B cell (primary cell): ENCODE measurements at regions not wholly inside any gene's neighbourhood (a gene's known extent, or its start where the extent isn't known, plus 50 kb on each side); places are given as distances from the start of the nearest gene placed in this dataset.

Experiments used
- ATAC-seq: fragments of 200-7000 bp; cut with Tn5 transposase; one replicate; pipeline ENCODE4 v1.10.0; 2021; ENCODE audit warnings: low read depth, mild to moderate bottlenecking, moderate number of reproducible peaks, moderate library complexity
- CTCF ChIA-PET: fragments of 350-600 bp; sonication (Branson Sonifier 250); formaldehyde crosslinking; loops from one replicate; lab custom pipeline; 2021; ENCODE audit warnings: antibody characterized with exemption, inconsistent platforms; lab: Charles Lee
- POLR2A ChIA-PET: fragments of 350-600 bp; sonication (Branson Sonifier 250); formaldehyde crosslinking; loops from one replicate; lab custom pipeline; 2021; ENCODE audit warnings: antibody characterized with exemption; lab: Charles Lee
- DNase-seq: peaks from one replicate; pipeline ENCODE4 v3.0.0; 2013
- H2AFZ ChIP-seq: 2 replicates; pipeline ENCODE4 v1.6.1; 2012; ENCODE audit warnings: mild to moderate bottlenecking, low read depth, low read length; ENCODE audit not compliant: insufficient read depth, poor library complexity, severe bottlenecking
- H3K27ac ChIP-seq, 2 donors: 1 replicate in 1 of 2; 2 replicates in 1 of 2; pipeline ENCODE4 v1.5.1; 2012 to 2013; ENCODE audit warnings: low read length in 2 of 2, mild to moderate bottlenecking in 2 of 2, moderate library complexity in 1 of 2
- H3K27me3 ChIP-seq, 4 experiments: fragments of 200-600 bp in 1 of 4; sonication (generic) in 1 of 4; replicated peaks in 1 of 4; 1 replicate in 2 of 4; 2 replicates in 2 of 4; pipeline versions ENCODE4 v1.6.1 to v1.7.0; 2013 to 2016; ENCODE audit warnings: low read length in 3 of 4, mild to moderate bottlenecking in 2 of 4, mixed read lengths in 1 of 4, moderate library complexity in 1 of 4; ENCODE audit not compliant: insufficient read depth in 4 of 4, control insufficient read depth in 3 of 4; ENCODE audit errors: control extremely low read depth in 1 of 4
- H3K36me3 ChIP-seq, 2 experiments: replicated peaks in 1 of 2; 1 replicate in 1 of 2; 2 replicates in 1 of 2; pipeline versions ENCODE4 v1.6.1 to v1.7.1; 2013; ENCODE audit warnings: low read length in 1 of 2; ENCODE audit not compliant: insufficient read depth in 2 of 2, control insufficient read depth in 1 of 2; ENCODE audit errors: control extremely low read depth in 1 of 2, extremely low read depth in 1 of 2
- H3K4me1 ChIP-seq, 2 donors: fragments of 200-600 bp in 1 of 2; sonication (generic) in 1 of 2; 1 replicate in 1 of 2; 2 replicates in 1 of 2; pipeline versions ENCODE4 v1.5.1 to v1.6.1; 2013 to 2017; ENCODE audit warnings: low read length in 2 of 2; ENCODE audit not compliant: control insufficient read depth in 2 of 2, insufficient read depth in 2 of 2
- H3K4me2 ChIP-seq: replicated peaks from 2 replicates; pipeline ENCODE3; 2012; ENCODE audit warnings: mild to moderate bottlenecking, low read depth, low read length; ENCODE audit not compliant: poor library complexity, severe bottlenecking
- H3K4me3 ChIP-seq, 5 experiments: fragments of 200-600 bp in 1 of 5; sonication (generic) in 1 of 5; 1 replicate in 3 of 5; 2 replicates in 2 of 5; pipeline versions ENCODE4 v1.5.1 to v1.7.0; 2011 to 2016; ENCODE audit warnings: low read length in 4 of 5, mild to moderate bottlenecking in 4 of 5, low read depth in 2 of 5, control low read depth in 1 of 5, moderate library complexity in 1 of 5; ENCODE audit not compliant: insufficient read depth in 1 of 5; ENCODE audit errors: control extremely low read depth in 1 of 5, extremely low read depth in 1 of 5
- H3K79me2 ChIP-seq: fragments of 200-600 bp; sonication (generic); one replicate; pipeline ENCODE4 v1.6.0; 2016; ENCODE audit warnings: low read length; ENCODE audit not compliant: control insufficient read depth, insufficient read depth
- H3K9ac ChIP-seq: fragments of 200-600 bp; sonication (generic); 2 replicates; pipeline ENCODE4 v1.6.1; 2017; ENCODE audit warnings: mild to moderate bottlenecking, low read length, moderate library complexity
- H3K9me3 ChIP-seq, 3 donors: one replicate each; pipeline versions ENCODE4 v1.6.1 to v1.7.1; 2013; ENCODE audit warnings: low read length in 2 of 3; ENCODE audit not compliant: control insufficient read depth in 2 of 3, insufficient read depth in 1 of 3; ENCODE audit errors: control extremely low read depth in 1 of 3
- H4K20me1 ChIP-seq: 2 replicates; pipeline ENCODE4 v1.6.0; 2012; ENCODE audit warnings: mild to moderate bottlenecking, low read length; ENCODE audit not compliant: insufficient read depth, control insufficient read depth, poor library complexity, severe bottlenecking
- H3K27ac Mint-ChIP-seq: one replicate; pipeline ENCODE4 v1.8.0; 2021; ENCODE audit warnings: mixed read lengths
- H3K27me3 Mint-ChIP-seq: one replicate; pipeline ENCODE4 v1.8.0; 2021; ENCODE audit warnings: mixed read lengths
- H3K4me1 Mint-ChIP-seq: one replicate; pipeline ENCODE4 v1.8.0; 2021; ENCODE audit warnings: mixed read lengths
- H3K4me3 Mint-ChIP-seq: one replicate; pipeline ENCODE4 v1.8.0; 2021; ENCODE audit warnings: mixed read lengths
- H3K9me3 Mint-ChIP-seq: one replicate; pipeline ENCODE4 v1.8.0; 2022; ENCODE audit warnings: mixed read lengths; ENCODE audit not compliant: insufficient read depth
- CTCF ChIP-seq: fragments of 200-600 bp; IDR thresholded peaks from one replicate; pipeline ENCODE4 v1.8.0; 2022; ENCODE audit warnings: antibody characterized with exemption, mild to moderate bottlenecking
- EZH2 ChIP-seq: IDR thresholded peaks from 2 replicates; pipeline ENCODE4 v1.6.1; 2012; ENCODE audit warnings: borderline replicate concordance, low read depth, mild to moderate bottlenecking, moderate library complexity, low read length; ENCODE audit not compliant: insufficient read depth, poor library complexity, severe bottlenecking
- WGBS: methylation state at CpG from one replicate; pipeline ENCODE4 v1.1.5; 2013; ENCODE audit warnings: missing lambda C conversion rate; ENCODE audit not compliant: insufficient coverage; 5-methylcytosine and 5-hydroxymethylcytosine counted together
- intact Hi-C: fragments of 100-400 bp; cut with micrococcal nuclease; formaldehyde crosslinking; loops from one replicate; pipeline ENCODE4 v1.10.0; 2022

- H3K79me2 ChIP-seq = no peaks in the 10 kb centered on the region
- no peak for TF ChIP-seq CTCF
- no peak for TF ChIP-seq EZH2
- 88% methylated on average over 3 of the region's 3 CpGs for WGBS
- Mint-ChIP-seq H3K4me1 (no peaks in the 10 kb centered on the region), H3K4me3 (no peak overlapping the region), H3K27ac (no peak overlapping the region), H3K27me3 (peaks cover 6% of the 10 kb centered on the region), H3K9me3 (peaks cover 2% of the 10 kb centered on the region)
- CTCF ChIA-PET = no interaction called here
- no peak for ATAC-seq
- no peaks in the 10 kb centered on the region for H3K9me3 ChIP-seq
- DNase-seq = no peak
- POLR2A ChIA-PET = no interaction called here
- no peak overlapping the region for H2AFZ ChIP-seq
- no peak overlapping the region for H3K27ac ChIP-seq
- H3K4me1 ChIP-seq = no peaks in the 10 kb centered on the region
- H3K4me2 ChIP-seq = no peak overlapping the region
- H3K9ac ChIP-seq = no peak overlapping the region
- no peaks in the 10 kb centered on the region for H4K20me1 ChIP-seq
- intact Hi-C loops = no loop called here
- no peaks in the 10 kb centered on the region for H3K27me3 ChIP-seq
- no peak overlapping the region for H3K4me3 ChIP-seq
- H3K36me3 ChIP-seq = no peaks in the 10 kb centered on the region
Measured at GRCh38 chr1:199449221-199449620, 578.3 kb upstream of the NR5A2 start.

GRCh38 chr1:199449681-199450080 lies 577.8 kb upstream of the NR5A2 start:
- WGBS = 30% methylated on average over 2 of the region's 2 CpGs
- TF ChIP-seq EZH2 (no peak), CTCF (no peak)
- POLR2A ChIA-PET = no interaction called here
- H3K4me1 Mint-ChIP-seq = no peaks in the 10 kb centered on the region
- Histone ChIP-seq H2AFZ (no peak overlapping the region), H3K9ac (no peak overlapping the region), H3K4me3 (no peak overlapping the region), H3K79me2 (no peaks in the 10 kb centered on the region), H3K36me3 (no peaks in the 10 kb centered on the region), H3K4me1 (no peaks in the 10 kb centered on the region), H3K27me3 (no peaks in the 10 kb centered on the region), H3K27ac (no peak overlapping the region), H4K20me1 (no peaks in the 10 kb centered on the region), H3K9me3 (no peaks in the 10 kb centered on the region), H3K4me2 (no peak overlapping the region)
- H3K4me3 Mint-ChIP-seq = no peak overlapping the region
- H3K27ac Mint-ChIP-seq = no peak overlapping the region
- ATAC-seq (no peak), DNase-seq (no peak)
- intact Hi-C loops = no loop called here
- H3K27me3 Mint-ChIP-seq = peaks cover 6% of the 10 kb centered on the region
- H3K9me3 Mint-ChIP-seq = peaks cover 2% of the 10 kb centered on the region
- CTCF ChIA-PET = no interaction called here
